H9 (cell line): ENCODE measurements at regions not wholly inside any gene's neighbourhood (a gene's known extent, or its start where the extent isn't known, plus 50 kb on each side); places are given as distances from the start of the nearest gene placed in this dataset.

Source experiments
- DNase-seq: peaks from one replicate; pipeline ENCODE4 v3.0.0-alpha.2; 2017
- H2AFZ ChIP-seq: one replicate; pipeline ENCODE4 v1.6.1; 2013; ENCODE audit warnings: mild to moderate bottlenecking, low read length, control low read depth, moderate library complexity
- H2AK5ac ChIP-seq: 2 replicates; pipeline ENCODE4 v1.6.1; 2013; ENCODE audit warnings: low read length, control low read depth, mixed read lengths; ENCODE audit not compliant: insufficient read length
- H2BK120ac ChIP-seq: one replicate; pipeline ENCODE4 v1.6.1; 2013; ENCODE audit warnings: low read depth, mild to moderate bottlenecking, low read length, control low read depth, inconsistent platforms; ENCODE audit not compliant: poor library complexity, severe bottlenecking
- H2BK12ac ChIP-seq: 2 replicates; pipeline ENCODE4 v1.6.1; 2013; ENCODE audit warnings: low read length, control low read depth, mixed read lengths, low read depth; ENCODE audit not compliant: insufficient read length
- H2BK15ac ChIP-seq: 2 replicates; pipeline ENCODE4 v1.6.1; 2013; ENCODE audit warnings: low read depth, low read length, control low read depth
- H2BK20ac ChIP-seq: one replicate; pipeline ENCODE4 v1.6.1; 2013; ENCODE audit warnings: low read depth, mild to moderate bottlenecking, low read length, control low read depth, inconsistent platforms; ENCODE audit not compliant: poor library complexity, severe bottlenecking
- H2BK5ac ChIP-seq: 2 replicates; pipeline ENCODE4 v1.6.1; 2013; ENCODE audit warnings: low read length, control low read depth, mixed read lengths; ENCODE audit not compliant: insufficient read length
- H3K14ac ChIP-seq: 2 replicates; pipeline ENCODE4 v1.6.1; 2013; ENCODE audit warnings: low read length, control low read depth; ENCODE audit not compliant: insufficient read depth
- H3K18ac ChIP-seq: 2 replicates; pipeline ENCODE4 v1.6.1; 2013; ENCODE audit warnings: low read depth, mild to moderate bottlenecking, mixed read lengths, low read length, control low read depth; ENCODE audit not compliant: insufficient read length
- H3K23ac ChIP-seq: 2 replicates; pipeline ENCODE4 v1.6.1; 2013; ENCODE audit warnings: low read length, control low read depth, mixed read lengths, low read depth; ENCODE audit not compliant: insufficient read length
- H3K23me2 ChIP-seq: 2 replicates; pipeline ENCODE4 v1.6.1; 2013; ENCODE audit warnings: low read depth, mild to moderate bottlenecking, mixed read lengths, low read length, control low read depth; ENCODE audit not compliant: insufficient read length, poor library complexity, severe bottlenecking
- H3K27ac ChIP-seq: 2 replicates; pipeline ENCODE4 v1.5.1; 2013; ENCODE audit warnings: low read length, control low read depth, mixed read lengths, low read depth; ENCODE audit not compliant: insufficient read length
- H3K27me3 ChIP-seq: 2 replicates; pipeline ENCODE4 v1.6.1; 2013; ENCODE audit warnings: low read length, control low read depth, inconsistent platforms; ENCODE audit not compliant: insufficient read depth
- H3K4ac ChIP-seq: 2 replicates; pipeline ENCODE4 v1.6.1; 2013; ENCODE audit warnings: low read depth, mild to moderate bottlenecking, control low read depth, inconsistent platforms, low read length, moderate library complexity
- H3K4me1 ChIP-seq: 2 replicates; pipeline ENCODE4 v1.6.1; 2013; ENCODE audit warnings: low read length, control low read depth, inconsistent platforms; ENCODE audit not compliant: insufficient read depth
- H3K4me2 ChIP-seq: 2 replicates; pipeline ENCODE4 v1.6.1; 2013; ENCODE audit warnings: low read length, control low read depth, mixed read lengths; ENCODE audit not compliant: insufficient read length, insufficient read depth
- H3K56ac ChIP-seq: 2 replicates; pipeline ENCODE4 v1.6.1; 2013; ENCODE audit warnings: low read depth, mild to moderate bottlenecking, mixed read lengths, low read length, control low read depth; ENCODE audit not compliant: insufficient read length
- H3K79me1 ChIP-seq: 2 replicates; pipeline ENCODE4 v1.6.1; 2013; ENCODE audit warnings: low read depth, mild to moderate bottlenecking, moderate library complexity, low read length, control low read depth, inconsistent platforms; ENCODE audit not compliant: insufficient read depth, poor library complexity, severe bottlenecking
- H3K79me2 ChIP-seq: 2 replicates; pipeline ENCODE4 v1.6.1; 2013; ENCODE audit warnings: low read length, control low read depth, inconsistent platforms; ENCODE audit not compliant: insufficient read depth
- H3K9ac ChIP-seq: 2 replicates; pipeline ENCODE4 v1.6.1; 2013; ENCODE audit warnings: low read length, control low read depth, mixed read lengths; ENCODE audit not compliant: insufficient read length; ENCODE audit errors: extremely low read depth
- H3K9me3 ChIP-seq: one replicate; pipeline ENCODE4 v1.6.1; 2013; ENCODE audit warnings: low read depth, low read length, inconsistent platforms; ENCODE audit not compliant: control insufficient read depth
- H3T11ph ChIP-seq: one replicate; pipeline ENCODE4 v1.6.1; 2013; ENCODE audit warnings: mild to moderate bottlenecking, low read length, control low read depth, inconsistent platforms
- H4K20me1 ChIP-seq: one replicate; pipeline ENCODE4 v1.6.1; 2013; ENCODE audit not compliant: control insufficient read depth, insufficient read length, insufficient read depth
- H4K5ac ChIP-seq: 2 replicates; pipeline ENCODE4 v1.6.1; 2013; ENCODE audit warnings: low read depth, mild to moderate bottlenecking, mixed read lengths, low read length, control low read depth; ENCODE audit not compliant: insufficient read length
- H4K8ac ChIP-seq: replicated peaks from 2 replicates; pipeline ENCODE4 v1.6.1; 2013; ENCODE audit warnings: low read length, control low read depth, mixed read lengths, low read depth; ENCODE audit not compliant: insufficient read length
- H4K91ac ChIP-seq: 2 replicates; pipeline ENCODE4 v1.6.1; 2013; ENCODE audit warnings: low read depth, mild to moderate bottlenecking, moderate library complexity, mixed read lengths, low read length, control low read depth; ENCODE audit not compliant: insufficient read length
- H3K27ac Mint-ChIP-seq, 3 experiments: 2 replicates in 2 of 3; 3 replicates in 1 of 3; pipeline ENCODE4 v1.8.0; 2020 to 2021; ENCODE audit warnings: mixed read lengths in 3 of 3, mild to moderate bottlenecking in 1 of 3, moderate library complexity in 1 of 3
- H3K27me3 Mint-ChIP-seq: 2 replicates; pipeline ENCODE4 v1.8.0; 2021; ENCODE audit warnings: low read depth, mild to moderate bottlenecking, moderate library complexity, mixed read lengths
- H3K36me3 Mint-ChIP-seq, 3 experiments: 2 replicates in 2 of 3; 3 replicates in 1 of 3; pipeline ENCODE4 v1.8.0; 2020 to 2021; ENCODE audit warnings: low read depth in 3 of 3, mixed read lengths in 3 of 3; ENCODE audit not compliant: insufficient read depth in 1 of 3
- H3K4me1 Mint-ChIP-seq, 2 experiments: 2 replicates each; pipeline ENCODE4 v1.8.0; 2020; ENCODE audit warnings: mixed read lengths in 2 of 2
- H3K4me3 Mint-ChIP-seq, 2 experiments: 2 replicates in 1 of 2; 3 replicates in 1 of 2; pipeline ENCODE4 v1.8.0; 2020 to 2021; ENCODE audit warnings: mild to moderate bottlenecking in 2 of 2, mixed read lengths in 2 of 2, moderate library complexity in 1 of 2
- H3K9me3 Mint-ChIP-seq, 2 experiments: 2 replicates in 1 of 2; 3 replicates in 1 of 2; pipeline ENCODE4 v1.8.0; 2020; ENCODE audit warnings: mild to moderate bottlenecking in 2 of 2, mixed read lengths in 2 of 2, moderate library complexity in 1 of 2
- WGBS: extraction: QIAGEN DNeasy Blood & Tissue Kit; methylation state at CpG from one replicate; pipeline ENCODE4 v1.1.7; 2013; ENCODE audit warnings: missing lambda C conversion rate, low lambda C conversion rate, mixed read lengths; ENCODE audit not compliant: insufficient read length; ENCODE audit errors: extremely low coverage; 5-methylcytosine and 5-hydroxymethylcytosine counted together
- TF ChIP-seq, protein P1 (sequence below): fragments of 200-600 bp; sonication (generic); conservative IDR thresholded peaks from 3 replicates; pipeline ENCODE4 v1.8.0; 2021; ENCODE audit warnings: antibody characterized with exemption, mild to moderate bottlenecking

GRCh38 chr5:91217859-91218258 lies 165.3 kb downstream of the ARRDC3 start:
- Histone ChIP-seq H2AFZ (no peak overlapping the region), H3K4me2 (no peak overlapping the region), H3K79me2 (no peaks in the 10 kb centered on the region; the same call in 1 of the 2 replicates), H4K5ac (no peak overlapping the region), H3T11ph (no peak overlapping the region), H4K91ac (no peak overlapping the region), H3K27me3 (no peaks in the 10 kb centered on the region), H3K79me1 (no peaks in the 10 kb centered on the region), H2BK15ac (no peak overlapping the region), H3K27ac (no peak overlapping the region), H2AK5ac (no peak overlapping the region), H4K8ac (no peak overlapping the region), H3K14ac (no peak overlapping the region), H3K56ac (no peak overlapping the region), H3K4me1 (no peaks in the 10 kb centered on the region; the same call in 1 of the 2 replicates), H2BK20ac (no peak overlapping the region), H4K20me1 (no peaks in the 10 kb centered on the region), H3K18ac (no peak overlapping the region), H3K9me3 (no peaks in the 10 kb centered on the region), H2BK5ac (no peak overlapping the region), H2BK120ac (no peak overlapping the region), H3K23me2 (no peaks in the 10 kb centered on the region), H3K23ac (no peak overlapping the region), H3K4ac (no peak overlapping the region), H2BK12ac (no peak overlapping the region), H3K9ac (no peak overlapping the region)
- H3K4me1 Mint-ChIP-seq = peaks cover 3 to 6% of the 10 kb centered on the region in 2 experiments
- WGBS = no CpG with 5 or more reads among the region's 1 CpG
- H3K36me3 Mint-ChIP-seq = no peaks in the 10 kb centered on the region; a peak in 2 of 7 replicates
- no peaks in the 10 kb centered on the region; the same call in 1 of the 2 replicates for H3K27me3 Mint-ChIP-seq
- H3K9me3 Mint-ChIP-seq = no peaks in the 10 kb centered on the region
- TF ChIP-seq, protein P1, sequence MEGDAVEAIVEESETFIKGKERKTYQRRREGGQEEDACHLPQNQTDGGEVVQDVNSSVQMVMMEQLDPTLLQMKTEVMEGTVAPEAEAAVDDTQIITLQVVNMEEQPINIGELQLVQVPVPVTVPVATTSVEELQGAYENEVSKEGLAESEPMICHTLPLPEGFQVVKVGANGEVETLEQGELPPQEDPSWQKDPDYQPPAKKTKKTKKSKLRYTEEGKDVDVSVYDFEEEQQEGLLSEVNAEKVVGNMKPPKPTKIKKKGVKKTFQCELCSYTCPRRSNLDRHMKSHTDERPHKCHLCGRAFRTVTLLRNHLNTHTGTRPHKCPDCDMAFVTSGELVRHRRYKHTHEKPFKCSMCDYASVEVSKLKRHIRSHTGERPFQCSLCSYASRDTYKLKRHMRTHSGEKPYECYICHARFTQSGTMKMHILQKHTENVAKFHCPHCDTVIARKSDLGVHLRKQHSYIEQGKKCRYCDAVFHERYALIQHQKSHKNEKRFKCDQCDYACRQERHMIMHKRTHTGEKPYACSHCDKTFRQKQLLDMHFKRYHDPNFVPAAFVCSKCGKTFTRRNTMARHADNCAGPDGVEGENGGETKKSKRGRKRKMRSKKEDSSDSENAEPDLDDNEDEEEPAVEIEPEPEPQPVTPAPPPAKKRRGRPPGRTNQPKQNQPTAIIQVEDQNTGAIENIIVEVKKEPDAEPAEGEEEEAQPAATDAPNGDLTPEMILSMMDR = no peak
- no peak overlapping the region for H3K4me3 Mint-ChIP-seq
- no peak for DNase-seq
- no peak overlapping the region for H3K27ac Mint-ChIP-seq
